Smooth muscle cell (in vitro differentiated cells): ENCODE measurements at regions not wholly inside any gene's neighbourhood (a gene's known extent, or its start where the extent isn't known, plus 50 kb on each side); places are given as distances from the start of the nearest gene placed in this dataset.

ENCODE experiments used
- DNase-seq: peaks from one replicate; lab custom pipeline; 2025; ENCODE audit not compliant: unreplicated experiment; lab: John Stamatoyannopoulos, UW
- H2AFZ ChIP-seq: fragments of 200-600 bp; sonication (generic); 2 replicates; pipeline ENCODE4 v1.6.0; 2016; ENCODE audit warnings: antibody characterized with exemption, low read depth, mild to moderate bottlenecking
- H3F3A ChIP-seq: fragments of 200-600 bp; sonication (generic); 2 replicates; pipeline ENCODE4 v1.6.0; 2017; ENCODE audit warnings: antibody characterized with exemption, low read depth
- H3K27ac ChIP-seq: fragments of 200-600 bp; sonication (generic); 2 replicates; pipeline ENCODE4 v1.5.1; 2016; ENCODE audit warnings: low read depth, mild to moderate bottlenecking
- H3K27me3 ChIP-seq: fragments of 200-600 bp; sonication (generic); 2 replicates; pipeline ENCODE4 v1.6.1; 2016; ENCODE audit warnings: low read depth, mild to moderate bottlenecking
- H3K36me3 ChIP-seq: fragments of 200-600 bp; sonication (generic); 2 replicates; pipeline ENCODE4 v1.5.1; 2016; ENCODE audit warnings: low read depth
- H3K4me1 ChIP-seq: fragments of 200-600 bp; sonication (generic); 2 replicates; pipeline ENCODE4 v1.5.1; 2016; ENCODE audit warnings: low read depth
- H3K4me2 ChIP-seq: fragments of 200-600 bp; sonication (generic); 2 replicates; pipeline ENCODE4 v1.6.0; 2016; ENCODE audit warnings: mild to moderate bottlenecking
- H3K4me3 ChIP-seq: fragments of 200-600 bp; sonication (generic); 2 replicates; pipeline ENCODE4 v1.5.1; 2016; ENCODE audit warnings: mild to moderate bottlenecking
- H3K79me2 ChIP-seq: fragments of 200-600 bp; sonication (generic); 2 replicates; pipeline ENCODE4 v1.6.0; 2016; ENCODE audit warnings: low read depth, mild to moderate bottlenecking
- H3K9ac ChIP-seq: fragments of 200-600 bp; sonication (generic); 2 replicates; pipeline ENCODE4 v1.6.0; 2016; ENCODE audit warnings: low read depth
- H3K9me3 ChIP-seq: fragments of 200-600 bp; sonication (generic); replicated peaks from 2 replicates; pipeline ENCODE4 v1.5.1; 2016; ENCODE audit warnings: low read depth
- H4K20me1 ChIP-seq: fragments of 200-600 bp; sonication (generic); 2 replicates; pipeline ENCODE4 v1.6.0; 2016; ENCODE audit warnings: low read depth
- CTCF ChIP-seq: fragments of 200-600 bp; sonication (generic); IDR thresholded peaks from 2 replicates; pipeline ENCODE4 v1.5.1; 2017; ENCODE audit warnings: borderline replicate concordance, mild to moderate bottlenecking, antibody characterized with exemption; ENCODE audit not compliant: insufficient read depth, poor library complexity, severe bottlenecking
- WGBS: methylation state at CpG from one replicate; pipeline ENCODE4 v1.1.7; 2016; ENCODE audit warnings: low lambda C conversion rate; 5-methylcytosine and 5-hydroxymethylcytosine counted together

GRCh38 chr4:13203101-13203500, 281.0 kb downstream of the RAB28 start:
- WGBS = 94% methylated on average over 1 of the region's 1 CpG
- H4K20me1 ChIP-seq = no peaks in the 10 kb centered on the region
- TF ChIP-seq CTCF = no peak

DNA sequence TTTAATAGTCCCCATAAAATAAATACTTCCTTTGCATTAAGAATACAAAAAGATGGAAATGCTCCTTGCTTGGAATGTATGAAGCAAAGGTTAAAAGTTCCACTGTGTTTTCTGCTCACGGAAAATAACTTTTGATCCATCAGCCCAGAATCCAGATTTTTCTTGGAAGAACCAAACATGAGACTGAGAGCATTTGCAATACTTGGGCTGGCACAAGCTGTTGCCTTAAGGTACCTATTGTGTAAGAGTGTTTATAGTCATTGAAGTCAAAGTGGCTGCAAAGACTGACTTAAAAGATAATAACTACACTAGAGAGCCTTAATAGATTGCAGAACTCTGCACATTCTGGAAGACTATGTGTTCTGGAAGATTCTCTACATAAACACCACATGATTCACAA, 281.4 kb downstream of the RAB28 start:
- H3K36me3 ChIP-seq = no peaks in the 10 kb centered on the region
- H3K79me2 ChIP-seq = no peaks in the 10 kb centered on the region
- H3F3A ChIP-seq = no peaks in the 10 kb centered on the region
- H3K4me3 ChIP-seq = no peak overlapping the region
- no peak overlapping the region for H2AFZ ChIP-seq
- no peaks in the 10 kb centered on the region for H3K9me3 ChIP-seq
- H3K4me2 ChIP-seq = no peak overlapping the region
- no peak for TF ChIP-seq CTCF
- no peak overlapping the region for H3K9ac ChIP-seq
- no peaks in the 10 kb centered on the region for H3K27me3 ChIP-seq
- H4K20me1 ChIP-seq = no peaks in the 10 kb centered on the region
- 90% methylated on average over 1 of the region's 1 CpG for WGBS
- DNase-seq = no peak
- H3K27ac ChIP-seq = no peak overlapping the region
- no peaks in the 10 kb centered on the region for H3K4me1 ChIP-seq

More at GRCh38 chr4:13203101-13203500, 281.0 kb downstream of the RAB28 start:
- Histone ChIP-seq H3K9me3 (no peaks in the 10 kb centered on the region), H3K27ac (no peak overlapping the region), H3K79me2 (no peaks in the 10 kb centered on the region), H3K4me1 (no peaks in the 10 kb centered on the region), H3K4me3 (no peak overlapping the region), H3K27me3 (no peaks in the 10 kb centered on the region), H3K36me3 (no peaks in the 10 kb centered on the region), H3K9ac (no peak overlapping the region), H2AFZ (no peak overlapping the region), H3K4me2 (no peak overlapping the region), H3F3A (no peaks in the 10 kb centered on the region)
- DNase-seq = no peak

DNA sequence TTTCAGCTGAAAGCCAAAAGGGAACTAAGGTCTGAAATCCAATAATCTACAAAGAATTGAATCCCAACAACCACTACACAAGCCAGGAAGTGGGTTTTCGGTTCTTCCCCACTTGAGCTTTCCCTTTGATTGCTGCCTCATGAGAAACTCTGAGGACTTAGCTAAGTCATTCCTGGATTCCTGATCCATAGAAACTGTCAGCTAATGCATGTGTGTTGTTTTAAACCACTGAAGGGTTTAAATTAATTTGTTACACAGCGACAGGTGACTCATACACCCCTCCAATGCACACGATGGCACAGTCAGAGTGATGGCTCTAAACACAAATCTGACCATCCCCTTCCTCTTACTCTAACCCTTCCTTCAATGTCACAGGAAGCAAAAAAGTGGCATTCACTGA, 282.9 kb downstream of the RAB28 start:
- no peak overlapping the region for H2AFZ ChIP-seq
- no peaks in the 10 kb centered on the region for H3K27me3 ChIP-seq
- no peaks in the 10 kb centered on the region for H3K79me2 ChIP-seq
- no peak for TF ChIP-seq CTCF
- no peak overlapping the region for H3K4me2 ChIP-seq
- H4K20me1 ChIP-seq = no peaks in the 10 kb centered on the region
- no peak for DNase-seq
- WGBS = 86% methylated on average over 3 of the region's 3 CpGs
- H3K9ac ChIP-seq = no peak overlapping the region
- no peaks in the 10 kb centered on the region for H3K9me3 ChIP-seq
- no peaks in the 10 kb centered on the region for H3K4me1 ChIP-seq
- H3K4me3 ChIP-seq = no peak overlapping the region
- no peaks in the 10 kb centered on the region for H3K36me3 ChIP-seq
- H3K27ac ChIP-seq = no peak overlapping the region
- H3F3A ChIP-seq = no peaks in the 10 kb centered on the region

GRCh38 chr4:13196721-13197120, 287.4 kb downstream of the RAB28 start:
- H3K27me3 ChIP-seq = no peaks in the 10 kb centered on the region
- H3K4me1 ChIP-seq = no peaks in the 10 kb centered on the region
- 96% methylated on average over 4 of the region's 4 CpGs for WGBS

More at GRCh38 chr4:13196721-13197120, 287.4 kb downstream of the RAB28 start:
- no peaks in the 10 kb centered on the region for H3K9me3 ChIP-seq
- no peaks in the 10 kb centered on the region for H3F3A ChIP-seq
- H3K27ac ChIP-seq = no peak overlapping the region
- DNase-seq = no peak
- H3K36me3 ChIP-seq = no peaks in the 10 kb centered on the region
- no peaks in the 10 kb centered on the region for H4K20me1 ChIP-seq
- H2AFZ ChIP-seq = no peak overlapping the region
- no peak overlapping the region for H3K4me2 ChIP-seq
- no peak for TF ChIP-seq CTCF
- H3K79me2 ChIP-seq = no peaks in the 10 kb centered on the region
- H3K4me3 ChIP-seq = no peak overlapping the region
- H3K9ac ChIP-seq = no peak overlapping the region
